PC-3 (cell line): ENCODE measurements at regions not wholly inside any gene's neighbourhood (a gene's known extent, or its start where the extent isn't known, plus 50 kb on each side); places are given as distances from the start of the nearest gene placed in this dataset.

Experiments used
- ATAC-seq: fragments of 200-7000 bp; cut with Tn5 transposase; 2 replicates; pipeline ENCODE4 v1.9.1; 2020; ENCODE audit warnings: mild to moderate bottlenecking, moderate library complexity
- BruUV-seq: library from RNA; stranded (reverse); fragments of 400-500 nt; replicated peaks from 2 replicates; lab custom pipeline; 2021; lab: Mats Ljungman, UMichigan
- CTCF ChIA-PET: fragments of 300-600 bp; sonication (Branson Sonifier 250); formaldehyde crosslinking; loops from one replicate; lab custom pipeline; 2022; ENCODE audit warnings: antibody characterized with exemption; lab: Charles Lee
- POLR2A ChIA-PET: fragments of 300-600 bp; sonication (Branson Sonifier 250); formaldehyde crosslinking; loops from one replicate; lab custom pipeline; 2022; ENCODE audit warnings: antibody characterized with exemption; ENCODE audit not compliant: unreplicated experiment; lab: Charles Lee
- DNase-seq: peaks from one replicate; pipeline ENCODE4 v3.0.0-alpha.2; 2015
- H2AFZ ChIP-seq: fragments of 300-600 bp; sonication (generic); 2 replicates; pipeline ENCODE4 v1.6.0; 2016; ENCODE audit warnings: antibody characterized with exemption, low read length
- H3F3A ChIP-seq: fragments of 300-600 bp; sonication (generic); one replicate; pipeline ENCODE4 v1.6.0; 2017; ENCODE audit warnings: antibody characterized with exemption, low read length, control low read depth, mild to moderate bottlenecking; ENCODE audit not compliant: unreplicated experiment
- H3K27ac ChIP-seq: fragments of 300-600 bp; sonication (generic); 2 replicates; pipeline ENCODE4 v1.5.1; 2016; ENCODE audit warnings: mild to moderate bottlenecking, low read length
- H3K27me3 ChIP-seq: fragments of 300-600 bp; sonication (generic); 2 replicates; pipeline ENCODE4 v1.6.1; 2016; ENCODE audit warnings: low read length, mixed read lengths
- H3K36me3 ChIP-seq: fragments of 300-600 bp; sonication (generic); 2 replicates; pipeline ENCODE4 v1.6.1; 2016; ENCODE audit warnings: low read depth, mixed run types, low read length, mixed read lengths
- H3K4me1 ChIP-seq: fragments of 300-600 bp; sonication (generic); 2 replicates; pipeline ENCODE4 v1.5.1; 2016; ENCODE audit warnings: low read length; ENCODE audit not compliant: insufficient read depth
- H3K4me2 ChIP-seq: fragments of 300-600 bp; sonication (generic); 2 replicates; pipeline ENCODE4 v1.6.0; 2016; ENCODE audit warnings: low read length
- H3K4me3 ChIP-seq: fragments of 300-600 bp; sonication (generic); 2 replicates; pipeline ENCODE4 v1.5.1; 2016; ENCODE audit warnings: mild to moderate bottlenecking, low read length, mixed read lengths
- H3K79me2 ChIP-seq: fragments of 300-600 bp; sonication (generic); 2 replicates; pipeline ENCODE4 v1.6.1; 2017; ENCODE audit warnings: low read length, mixed read lengths
- H3K9ac ChIP-seq: fragments of 300-600 bp; sonication (generic); 2 replicates; pipeline ENCODE4 v1.6.0; 2016; ENCODE audit warnings: mild to moderate bottlenecking, low read length
- H3K9me2 ChIP-seq: fragments of 300-600 bp; sonication (generic); replicated peaks from 2 replicates; pipeline ENCODE4 v1.6.1; 2016; ENCODE audit warnings: mixed run types, low read length, mixed read lengths
- H3K9me3 ChIP-seq: fragments of 300-600 bp; sonication (generic); 2 replicates; pipeline ENCODE4 v1.6.1; 2016; ENCODE audit warnings: low read length, mixed read lengths
- H4K20me1 ChIP-seq: fragments of 300-600 bp; sonication (generic); 2 replicates; pipeline ENCODE4 v1.6.1; 2016; ENCODE audit warnings: low read length, mixed read lengths
- EZH2 ChIP-seq: fragments of 300-600 bp; sonication (generic); IDR thresholded peaks from one replicate; pipeline ENCODE4 v1.6.1; 2017; ENCODE audit warnings: antibody characterized with exemption, mild to moderate bottlenecking, low read length; ENCODE audit not compliant: unreplicated experiment
- EZH2phosphoT487 ChIP-seq: fragments of 300-600 bp; sonication (generic); IDR thresholded peaks from 2 replicates; pipeline ENCODE4 v1.6.1; 2018; ENCODE audit warnings: mild to moderate bottlenecking, antibody characterized with exemption, low read length, borderline replicate concordance
- intact Hi-C: fragments of 100-400 bp; cut with micrococcal nuclease; formaldehyde crosslinking; loops from 2 replicates; pipeline ENCODE4 v1.9.0; 2023
- TF ChIP-seq, protein P1 (sequence below): fragments of 300-600 bp; sonication (generic); conservative IDR thresholded peaks from 2 replicates; pipeline ENCODE4 v1.5.1; 2017; ENCODE audit warnings: antibody characterized with exemption, low read depth, mild to moderate bottlenecking, low read length

GRCh38 chr2:4168834-4169233 lies 465.5 kb downstream of the DCDC2C start:
- CTCF ChIA-PET: no interaction called here

GRCh38 chr2:4174796-4175195 lies 471.4 kb downstream of the DCDC2C start:
- BruUV-seq: no TSS peak
- Histone ChIP-seq H3K27ac (no peak overlapping the region), H3K36me3 (no peaks in the 10 kb centered on the region), H3K4me3 (no peak overlapping the region), H3K79me2 (no peaks in the 10 kb centered on the region), H3K9ac (no peak overlapping the region), H3K4me2 (no peak overlapping the region), H4K20me1 (no peaks in the 10 kb centered on the region), H3K27me3 (no peaks in the 10 kb centered on the region), H3K9me3 (peaks cover 8% of the 10 kb centered on the region; the same call in 1 of the 2 replicates), H3K4me1 (no peaks in the 10 kb centered on the region), H3F3A (no peaks in the 10 kb centered on the region), H3K9me2 (no peaks in the 10 kb centered on the region), H2AFZ (no peak overlapping the region)
- DNase-seq: no peak
- no peak for TF ChIP-seq EZH2
- no peak for TF ChIP-seq EZH2phosphoT487
- TF ChIP-seq, protein P1, sequence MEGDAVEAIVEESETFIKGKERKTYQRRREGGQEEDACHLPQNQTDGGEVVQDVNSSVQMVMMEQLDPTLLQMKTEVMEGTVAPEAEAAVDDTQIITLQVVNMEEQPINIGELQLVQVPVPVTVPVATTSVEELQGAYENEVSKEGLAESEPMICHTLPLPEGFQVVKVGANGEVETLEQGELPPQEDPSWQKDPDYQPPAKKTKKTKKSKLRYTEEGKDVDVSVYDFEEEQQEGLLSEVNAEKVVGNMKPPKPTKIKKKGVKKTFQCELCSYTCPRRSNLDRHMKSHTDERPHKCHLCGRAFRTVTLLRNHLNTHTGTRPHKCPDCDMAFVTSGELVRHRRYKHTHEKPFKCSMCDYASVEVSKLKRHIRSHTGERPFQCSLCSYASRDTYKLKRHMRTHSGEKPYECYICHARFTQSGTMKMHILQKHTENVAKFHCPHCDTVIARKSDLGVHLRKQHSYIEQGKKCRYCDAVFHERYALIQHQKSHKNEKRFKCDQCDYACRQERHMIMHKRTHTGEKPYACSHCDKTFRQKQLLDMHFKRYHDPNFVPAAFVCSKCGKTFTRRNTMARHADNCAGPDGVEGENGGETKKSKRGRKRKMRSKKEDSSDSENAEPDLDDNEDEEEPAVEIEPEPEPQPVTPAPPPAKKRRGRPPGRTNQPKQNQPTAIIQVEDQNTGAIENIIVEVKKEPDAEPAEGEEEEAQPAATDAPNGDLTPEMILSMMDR: no peak
- ChIA-PET POLR2A (no interaction called here), CTCF (no interaction called here)
- intact Hi-C loops: no loop called here
- no peak for ATAC-seq

More at GRCh38 chr2:4168834-4169233, 465.5 kb downstream of the DCDC2C start:
- no peaks in the 10 kb centered on the region for H3K9me2 ChIP-seq
- H3K36me3 ChIP-seq: no peaks in the 10 kb centered on the region
- no peak overlapping the region for H3K4me2 ChIP-seq
- TF ChIP-seq, protein P1: no peak
- TF ChIP-seq EZH2: no peak
- no peak for TF ChIP-seq EZH2phosphoT487
- H4K20me1 ChIP-seq: no peaks in the 10 kb centered on the region
- H3K4me1 ChIP-seq: no peaks in the 10 kb centered on the region
- peaks cover 27% of the 10 kb centered on the region for H3K9me3 ChIP-seq
- POLR2A ChIA-PET: no interaction called here
- H3K4me3 ChIP-seq: no peak overlapping the region
- no peaks in the 10 kb centered on the region for H3K79me2 ChIP-seq
- no peaks in the 10 kb centered on the region for H3F3A ChIP-seq
- BruUV-seq: no TSS peak
- intact Hi-C loops: no loop called here
- H3K27ac ChIP-seq: no peak overlapping the region
- no peak overlapping the region for H2AFZ ChIP-seq
- ATAC-seq (no peak), DNase-seq (no peak)
- H3K27me3 ChIP-seq: no peaks in the 10 kb centered on the region
- H3K9ac ChIP-seq: no peak overlapping the region

DNA sequence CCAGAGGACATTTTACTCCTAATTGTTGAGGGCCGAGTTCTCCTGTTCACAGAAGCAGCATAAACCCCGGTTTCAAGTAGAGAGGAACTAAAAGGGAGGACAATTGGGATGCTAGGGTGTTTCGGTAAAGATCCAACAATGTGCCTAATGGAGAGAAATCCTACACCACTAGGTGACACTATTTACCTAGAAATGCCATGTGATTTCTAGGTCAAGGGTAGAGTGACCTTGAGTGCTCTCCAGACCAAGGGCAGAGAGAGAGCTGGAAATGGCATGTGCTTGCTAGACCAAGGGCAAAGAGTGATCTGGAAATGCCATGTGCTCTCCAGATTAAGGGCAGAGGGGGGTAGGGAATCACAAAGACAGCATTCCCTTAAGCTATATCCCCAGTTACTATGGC lies 472.0 kb downstream of the DCDC2C start:
- no TSS peak for BruUV-seq
- DNase-seq (no peak), ATAC-seq (no peak)
- H3K27me3 ChIP-seq: no peaks in the 10 kb centered on the region
- no peaks in the 10 kb centered on the region for H3K9me2 ChIP-seq
- no peaks in the 10 kb centered on the region for H3K4me1 ChIP-seq
- no peak overlapping the region for H2AFZ ChIP-seq
- ChIA-PET POLR2A (no interaction called here), CTCF (no interaction called here)
- H3K4me3 ChIP-seq: no peak overlapping the region
- no peaks in the 10 kb centered on the region for H3F3A ChIP-seq
- 0 out of 2 replicates have a peak, but pooled peaks cover 5% of the 10 kb centered on the region for H3K9me3 ChIP-seq
- H3K4me2 ChIP-seq: no peak overlapping the region
- no peak overlapping the region for H3K9ac ChIP-seq
- H3K36me3 ChIP-seq: no peaks in the 10 kb centered on the region
- no peak for TF ChIP-seq EZH2phosphoT487
- TF ChIP-seq EZH2: no peak
- TF ChIP-seq, protein P1: no peak
- H3K79me2 ChIP-seq: no peaks in the 10 kb centered on the region
- no peak overlapping the region for H3K27ac ChIP-seq
- no peaks in the 10 kb centered on the region for H4K20me1 ChIP-seq
- intact Hi-C loops: no loop called here
